GM23338 (cell line): ENCODE measurements at regions not wholly inside any gene's neighbourhood (a gene's known extent, or its start where the extent isn't known, plus 50 kb on each side); places are given as distances from the start of the nearest gene placed in this dataset.

Experiments
- ATAC-seq: fragments of 200-7000 bp; cut with Tn5 transposase; 3 replicates; pipeline ENCODE4 v1.9.1; 2020
- DNase-seq: peaks from one replicate; pipeline ENCODE4 v3.0.0-alpha.2; 2015; ENCODE audit warnings: low spot score
- H2AFZ ChIP-seq: fragments of 200-600 bp; sonication (generic); 2 replicates; pipeline ENCODE4 v1.8.0; 2016; ENCODE audit warnings: antibody characterized with exemption, mild to moderate bottlenecking, moderate library complexity
- H3F3A ChIP-seq: fragments of 200-600 bp; sonication (generic); replicated peaks from 2 replicates; pipeline ENCODE4 v1.8.0; 2017; ENCODE audit warnings: antibody characterized with exemption, mixed run types, low read depth
- H3K27ac ChIP-seq: fragments of 200-600 bp; sonication (generic); 2 replicates; pipeline ENCODE4 v1.6.1; 2016; ENCODE audit warnings: low read depth
- H3K27me3 ChIP-seq: fragments of 200-600 bp; sonication (generic); 2 replicates; pipeline ENCODE4 v1.8.0; 2016; ENCODE audit warnings: mild to moderate bottlenecking, mixed run types, moderate library complexity; ENCODE audit not compliant: insufficient read depth
- H3K36me3 ChIP-seq: fragments of 200-600 bp; sonication (generic); 2 replicates; pipeline ENCODE4 v1.8.0; 2016; ENCODE audit warnings: mild to moderate bottlenecking; ENCODE audit not compliant: insufficient read depth
- H3K4me1 ChIP-seq: fragments of 200-600 bp; sonication (generic); 2 replicates; pipeline ENCODE4 v1.8.0; 2016; ENCODE audit warnings: mild to moderate bottlenecking, moderate library complexity; ENCODE audit not compliant: insufficient read depth
- H3K4me2 ChIP-seq: fragments of 200-600 bp; sonication (generic); 2 replicates; pipeline ENCODE4 v1.7.1; 2017; ENCODE audit warnings: mixed run types
- H3K4me3 ChIP-seq: fragments of 200-600 bp; sonication (generic); 2 replicates; pipeline ENCODE4 v1.6.1; 2016; ENCODE audit warnings: mixed run types
- H3K79me2 ChIP-seq: fragments of 200-600 bp; sonication (generic); replicated peaks from 2 replicates; pipeline ENCODE4 v1.8.0; 2017; ENCODE audit warnings: mild to moderate bottlenecking; ENCODE audit not compliant: insufficient read depth
- H3K9me2 ChIP-seq: fragments of 200-600 bp; sonication (generic); 2 replicates; pipeline ENCODE4 v1.8.0; 2017; ENCODE audit not compliant: insufficient read depth
- H4K20me1 ChIP-seq: fragments of 200-600 bp; sonication (generic); replicated peaks from 2 replicates; pipeline ENCODE4 v1.8.0; 2017; ENCODE audit warnings: mild to moderate bottlenecking; ENCODE audit not compliant: insufficient read depth
- H3K27ac Mint-ChIP-seq: 2 replicates; pipeline ENCODE4 v1.8.0; 2020; ENCODE audit warnings: inconsistent platforms, mild to moderate bottlenecking, moderate library complexity, mixed read lengths
- H3K27me3 Mint-ChIP-seq: 3 replicates; pipeline ENCODE4 v1.8.0; 2022; ENCODE audit warnings: low read depth, mild to moderate bottlenecking, moderate library complexity, mixed read lengths, inconsistent platforms; ENCODE audit not compliant: insufficient read depth, poor library complexity
- H3K36me3 Mint-ChIP-seq: 3 replicates; pipeline ENCODE4 v1.8.0; 2021; ENCODE audit warnings: low read depth, mild to moderate bottlenecking, inconsistent platforms, moderate library complexity, mixed read lengths
- H3K4me1 Mint-ChIP-seq: 3 replicates; pipeline ENCODE4 v1.8.0; 2020; ENCODE audit warnings: mild to moderate bottlenecking, inconsistent platforms, mixed read lengths
- H3K4me3 Mint-ChIP-seq: 3 replicates; pipeline ENCODE4 v1.8.0; 2021; ENCODE audit warnings: moderate library complexity, mild to moderate bottlenecking, inconsistent platforms, mixed read lengths
- H3K9me3 Mint-ChIP-seq: 3 replicates; pipeline ENCODE4 v1.8.0; 2020; ENCODE audit warnings: moderate library complexity, mild to moderate bottlenecking, inconsistent platforms, mixed read lengths
- EZH2 ChIP-seq: fragments of 200-600 bp; sonication (generic); IDR thresholded peaks from one replicate; pipeline ENCODE4 v1.8.0; 2017; ENCODE audit warnings: antibody characterized with exemption, mild to moderate bottlenecking, low read depth; ENCODE audit not compliant: unreplicated experiment
- EZH2phosphoT487 ChIP-seq: fragments of 200-600 bp; sonication (generic); IDR thresholded peaks from one replicate; pipeline ENCODE4 v1.8.1; 2018; ENCODE audit warnings: antibody characterized with exemption; ENCODE audit not compliant: unreplicated experiment
- NANOG ChIP-seq: IDR thresholded peaks from 2 replicates; pipeline ENCODE4 v1.6.1; 2016; ENCODE audit warnings: antibody characterized with exemption, borderline replicate concordance
- POLR2AphosphoS5 ChIP-seq: IDR thresholded peaks from 2 replicates; pipeline ENCODE4 v1.6.1; 2016; ENCODE audit warnings: antibody characterized with exemption, low read depth
- TF ChIP-seq, protein P1 (sequence below): IDR thresholded peaks from one replicate; pipeline ENCODE4 v1.6.1; 2018; ENCODE audit warnings: antibody characterized with exemption; ENCODE audit not compliant: unreplicated experiment
- TF ChIP-seq, protein P2 (sequence below): fragments of 250-450 bp; sonication (Bioruptor Pico); IDR thresholded peaks from 2 replicates; pipeline ENCODE4 v1.5.0; 2020; ENCODE audit warnings: mild to moderate bottlenecking, moderate library complexity

DNA sequence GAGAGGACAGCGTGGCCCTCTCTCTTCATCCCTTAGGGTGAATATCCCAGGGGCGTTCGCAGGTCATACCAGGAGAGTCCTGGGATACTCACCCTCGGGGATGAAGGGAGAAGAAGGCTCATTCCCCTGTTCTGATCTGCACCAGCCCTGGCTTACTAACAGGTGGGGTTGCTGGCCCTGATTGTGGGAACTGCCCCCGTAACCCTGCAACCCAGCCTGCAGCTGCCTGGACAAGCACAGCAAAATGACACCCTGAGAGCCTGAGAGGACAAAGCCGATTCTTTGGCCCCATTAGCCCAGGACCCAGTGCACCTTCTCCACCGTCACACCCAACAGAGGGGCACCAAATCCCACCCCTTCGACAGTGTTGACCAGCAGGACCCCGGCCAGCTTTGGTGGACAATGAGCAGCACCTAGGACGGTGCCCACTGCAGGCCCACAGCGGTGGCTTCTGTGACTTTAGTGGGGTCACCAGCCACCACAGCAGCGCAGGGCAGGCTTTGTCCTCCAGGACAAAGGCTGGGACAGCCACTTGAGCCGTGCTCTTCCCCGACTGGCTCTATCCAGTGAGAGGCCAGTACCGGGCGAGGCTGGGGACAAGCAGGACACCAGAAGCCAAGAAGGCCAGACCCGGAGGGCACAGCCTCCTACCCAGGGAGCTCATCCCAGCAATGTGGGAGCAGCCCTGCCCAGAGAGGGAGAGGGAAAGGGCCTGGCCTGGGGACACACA lies 98.5 kb upstream of the RTL6 start:
- Mint-ChIP-seq H3K9me3 (peaks cover under 1% of the 10 kb centered on the region; the same call in 1 of the 3 replicates), H3K4me3 (no peak overlapping the region), H3K27me3 (peaks cover 16% of the 10 kb centered on the region), H3K27ac (no peak overlapping the region), H3K4me1 (peaks cover 18% of the 10 kb centered on the region), H3K36me3 (no peaks in the 10 kb centered on the region)
- Histone ChIP-seq H3K79me2 (no peaks in the 10 kb centered on the region), H3K27ac (no peak overlapping the region), H3K4me1 (no peaks in the 10 kb centered on the region), H3K36me3 (no peaks in the 10 kb centered on the region), H3F3A (no peaks in the 10 kb centered on the region), H3K27me3 (no peaks in the 10 kb centered on the region), H2AFZ (no peak overlapping the region), H3K4me2 (no peak overlapping the region), H4K20me1 (no peaks in the 10 kb centered on the region), H3K4me3 (no peak overlapping the region), H3K9me2 (no peaks in the 10 kb centered on the region)
- DNase-seq = no peak
- no peak for TF ChIP-seq EZH2
- TF ChIP-seq, protein P1, sequence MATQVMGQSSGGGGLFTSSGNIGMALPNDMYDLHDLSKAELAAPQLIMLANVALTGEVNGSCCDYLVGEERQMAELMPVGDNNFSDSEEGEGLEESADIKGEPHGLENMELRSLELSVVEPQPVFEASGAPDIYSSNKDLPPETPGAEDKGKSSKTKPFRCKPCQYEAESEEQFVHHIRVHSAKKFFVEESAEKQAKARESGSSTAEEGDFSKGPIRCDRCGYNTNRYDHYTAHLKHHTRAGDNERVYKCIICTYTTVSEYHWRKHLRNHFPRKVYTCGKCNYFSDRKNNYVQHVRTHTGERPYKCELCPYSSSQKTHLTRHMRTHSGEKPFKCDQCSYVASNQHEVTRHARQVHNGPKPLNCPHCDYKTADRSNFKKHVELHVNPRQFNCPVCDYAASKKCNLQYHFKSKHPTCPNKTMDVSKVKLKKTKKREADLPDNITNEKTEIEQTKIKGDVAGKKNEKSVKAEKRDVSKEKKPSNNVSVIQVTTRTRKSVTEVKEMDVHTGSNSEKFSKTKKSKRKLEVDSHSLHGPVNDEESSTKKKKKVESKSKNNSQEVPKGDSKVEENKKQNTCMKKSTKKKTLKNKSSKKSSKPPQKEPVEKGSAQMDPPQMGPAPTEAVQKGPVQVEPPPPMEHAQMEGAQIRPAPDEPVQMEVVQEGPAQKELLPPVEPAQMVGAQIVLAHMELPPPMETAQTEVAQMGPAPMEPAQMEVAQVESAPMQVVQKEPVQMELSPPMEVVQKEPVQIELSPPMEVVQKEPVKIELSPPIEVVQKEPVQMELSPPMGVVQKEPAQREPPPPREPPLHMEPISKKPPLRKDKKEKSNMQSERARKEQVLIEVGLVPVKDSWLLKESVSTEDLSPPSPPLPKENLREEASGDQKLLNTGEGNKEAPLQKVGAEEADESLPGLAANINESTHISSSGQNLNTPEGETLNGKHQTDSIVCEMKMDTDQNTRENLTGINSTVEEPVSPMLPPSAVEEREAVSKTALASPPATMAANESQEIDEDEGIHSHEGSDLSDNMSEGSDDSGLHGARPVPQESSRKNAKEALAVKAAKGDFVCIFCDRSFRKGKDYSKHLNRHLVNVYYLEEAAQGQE = no peak
- no peak for ATAC-seq

DNA sequence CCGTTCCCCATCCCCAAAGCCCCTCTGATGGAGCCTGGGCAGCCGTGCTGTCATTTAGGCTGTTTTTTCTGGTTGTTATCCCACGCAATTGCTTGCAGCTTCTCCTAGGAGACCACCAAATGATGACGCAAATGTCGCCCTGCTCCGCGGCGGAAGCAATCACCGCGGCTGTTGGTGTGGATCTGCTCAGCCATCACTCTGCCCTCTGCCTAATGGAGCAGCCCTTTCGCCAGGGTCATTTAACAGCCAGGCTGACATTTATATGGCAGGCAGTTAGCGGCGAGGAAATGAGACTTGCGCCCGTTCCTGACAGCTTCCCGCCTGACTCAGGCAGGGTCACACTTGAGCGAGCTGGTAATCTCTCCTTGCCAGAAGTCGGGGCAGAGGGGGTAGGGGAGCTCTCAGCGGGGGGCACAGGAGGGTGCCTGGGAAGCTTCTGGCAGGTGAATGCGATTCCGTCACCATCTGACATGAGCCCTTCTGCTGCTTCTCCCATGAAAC lies 97.9 kb upstream of the RTL6 start:
- Histone ChIP-seq H3K79me2 (no peaks in the 10 kb centered on the region), H3K27ac (no peak overlapping the region), H3K4me2 (no peak overlapping the region), H3K9me2 (no peaks in the 10 kb centered on the region), H4K20me1 (no peaks in the 10 kb centered on the region), H3K4me1 (no peaks in the 10 kb centered on the region), H3F3A (no peaks in the 10 kb centered on the region), H3K36me3 (no peaks in the 10 kb centered on the region), H3K4me3 (no peak overlapping the region), H3K27me3 (no peaks in the 10 kb centered on the region), H2AFZ (no peak overlapping the region)
- Mint-ChIP-seq H3K27ac (no peak overlapping the region), H3K4me3 (no peak overlapping the region), H3K9me3 (peaks cover 5% of the 10 kb centered on the region; the same call in 2 of the 3 replicates), H3K36me3 (no peaks in the 10 kb centered on the region), H3K4me1 (peaks cover 18% of the 10 kb centered on the region), H3K27me3 (peaks cover 16% of the 10 kb centered on the region)
- DNase-seq = no peak
- ATAC-seq = peak; percentile 10; the same call in 2 of the 3 replicates
- TF ChIP-seq, protein P1 = no peak
- TF ChIP-seq EZH2phosphoT487 (no peak), POLR2AphosphoS5 (no peak), NANOG (no peak)
- TF ChIP-seq, protein P2, sequence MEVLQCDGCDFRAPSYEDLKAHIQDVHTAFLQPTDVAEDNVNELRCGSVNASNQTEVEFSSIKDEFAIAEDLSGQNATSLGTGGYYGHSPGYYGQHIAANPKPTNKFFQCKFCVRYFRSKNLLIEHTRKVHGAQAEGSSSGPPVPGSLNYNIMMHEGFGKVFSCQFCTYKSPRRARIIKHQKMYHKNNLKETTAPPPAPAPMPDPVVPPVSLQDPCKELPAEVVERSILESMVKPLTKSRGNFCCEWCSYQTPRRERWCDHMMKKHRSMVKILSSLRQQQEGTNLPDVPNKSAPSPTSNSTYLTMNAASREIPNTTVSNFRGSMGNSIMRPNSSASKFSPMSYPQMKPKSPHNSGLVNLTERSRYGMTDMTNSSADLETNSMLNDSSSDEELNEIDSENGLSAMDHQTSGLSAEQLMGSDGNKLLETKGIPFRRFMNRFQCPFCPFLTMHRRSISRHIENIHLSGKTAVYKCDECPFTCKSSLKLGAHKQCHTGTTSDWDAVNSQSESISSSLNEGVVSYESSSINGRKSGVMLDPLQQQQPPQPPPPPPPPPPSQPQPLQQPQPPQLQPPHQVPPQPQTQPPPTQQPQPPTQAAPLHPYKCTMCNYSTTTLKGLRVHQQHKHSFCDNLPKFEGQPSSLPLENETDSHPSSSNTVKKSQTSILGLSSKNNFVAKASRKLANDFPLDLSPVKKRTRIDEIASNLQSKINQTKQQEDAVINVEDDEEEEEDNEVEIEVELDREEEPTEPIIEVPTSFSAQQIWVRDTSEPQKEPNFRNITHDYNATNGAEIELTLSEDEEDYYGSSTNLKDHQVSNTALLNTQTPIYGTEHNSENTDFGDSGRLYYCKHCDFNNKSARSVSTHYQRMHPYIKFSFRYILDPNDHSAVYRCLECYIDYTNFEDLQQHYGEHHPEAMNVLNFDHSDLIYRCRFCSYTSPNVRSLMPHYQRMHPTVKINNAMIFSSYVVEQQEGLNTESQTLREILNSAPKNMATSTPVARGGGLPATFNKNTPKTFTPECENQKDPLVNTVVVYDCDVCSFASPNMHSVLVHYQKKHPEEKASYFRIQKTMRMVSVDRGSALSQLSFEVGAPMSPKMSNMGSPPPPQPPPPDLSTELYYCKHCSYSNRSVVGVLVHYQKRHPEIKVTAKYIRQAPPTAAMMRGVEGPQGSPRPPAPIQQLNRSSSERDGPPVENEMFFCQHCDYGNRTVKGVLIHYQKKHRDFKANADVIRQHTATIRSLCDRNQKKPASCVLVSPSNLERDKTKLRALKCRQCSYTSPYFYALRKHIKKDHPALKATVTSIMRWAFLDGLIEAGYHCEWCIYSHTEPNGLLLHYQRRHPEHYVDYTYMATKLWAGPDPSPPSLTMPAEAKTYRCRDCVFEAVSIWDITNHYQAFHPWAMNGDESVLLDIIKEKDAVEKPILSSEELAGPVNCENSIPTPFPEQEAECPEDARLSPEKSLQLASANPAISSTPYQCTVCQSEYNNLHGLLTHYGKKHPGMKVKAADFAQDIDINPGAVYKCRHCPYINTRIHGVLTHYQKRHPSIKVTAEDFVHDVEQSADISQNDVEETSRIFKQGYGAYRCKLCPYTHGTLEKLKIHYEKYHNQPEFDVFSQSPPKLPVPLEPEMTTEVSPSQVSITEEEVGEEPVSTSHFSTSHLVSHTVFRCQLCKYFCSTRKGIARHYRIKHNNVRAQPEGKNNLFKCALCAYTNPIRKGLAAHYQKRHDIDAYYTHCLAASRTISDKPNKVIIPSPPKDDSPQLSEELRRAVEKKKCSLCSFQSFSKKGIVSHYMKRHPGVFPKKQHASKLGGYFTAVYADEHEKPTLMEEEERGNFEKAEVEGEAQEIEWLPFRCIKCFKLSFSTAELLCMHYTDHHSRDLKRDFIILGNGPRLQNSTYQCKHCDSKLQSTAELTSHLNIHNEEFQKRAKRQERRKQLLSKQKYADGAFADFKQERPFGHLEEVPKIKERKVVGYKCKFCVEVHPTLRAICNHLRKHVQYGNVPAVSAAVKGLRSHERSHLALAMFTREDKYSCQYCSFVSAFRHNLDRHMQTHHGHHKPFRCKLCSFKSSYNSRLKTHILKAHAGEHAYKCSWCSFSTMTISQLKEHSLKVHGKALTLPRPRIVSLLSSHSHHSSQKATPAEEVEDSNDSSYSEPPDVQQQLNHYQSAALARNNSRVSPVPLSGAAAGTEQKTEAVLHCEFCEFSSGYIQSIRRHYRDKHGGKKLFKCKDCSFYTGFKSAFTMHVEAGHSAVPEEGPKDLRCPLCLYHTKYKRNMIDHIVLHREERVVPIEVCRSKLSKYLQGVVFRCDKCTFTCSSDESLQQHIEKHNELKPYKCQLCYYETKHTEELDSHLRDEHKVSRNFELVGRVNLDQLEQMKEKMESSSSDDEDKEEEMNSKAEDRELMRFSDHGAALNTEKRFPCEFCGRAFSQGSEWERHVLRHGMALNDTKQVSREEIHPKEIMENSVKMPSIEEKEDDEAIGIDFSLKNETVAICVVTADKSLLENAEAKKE (CRISPR knock-in tag) = no peak
